Astrocyte (in vitro differentiated cells and primary cell): ENCODE measurements at regions not wholly inside any gene's neighbourhood (a gene's known extent, or its start where the extent isn't known, plus 50 kb on each side); places are given as distances from the start of the nearest gene placed in this dataset.

ENCODE experiments used
- DNase-seq: peaks from one replicate; pipeline ENCODE4 v3.0.0-alpha.2; 2010; ENCODE audit warnings: low read depth
- FAIRE-seq: peaks from 2 replicates; lab custom pipeline; 2011; peaks lifted over from hg19 to GRCh38; lab: Jason Lieb, UNC
- H2AFZ ChIP-seq: 2 replicates; pipeline ENCODE4 v1.6.0; 2012; ENCODE audit warnings: low read depth, low read length, inconsistent platforms
- H3K27ac ChIP-seq: 2 replicates; pipeline ENCODE4 v1.5.1; 2011; ENCODE audit warnings: low read depth, low read length, inconsistent platforms
- H3K27me3 ChIP-seq: 2 replicates; pipeline ENCODE4 v1.6.0; 2011; ENCODE audit warnings: low read length, inconsistent platforms; ENCODE audit not compliant: insufficient read depth
- H3K36me3 ChIP-seq: 2 replicates; pipeline ENCODE4 v1.5.1; 2011; ENCODE audit warnings: low read length, inconsistent platforms; ENCODE audit not compliant: insufficient read depth
- H3K4me1 ChIP-seq: 2 replicates; pipeline ENCODE4 v1.5.1; 2011; ENCODE audit warnings: low read length, inconsistent platforms; ENCODE audit not compliant: insufficient read depth
- H3K4me2 ChIP-seq: 2 replicates; pipeline ENCODE4 v1.6.0; 2012; ENCODE audit warnings: low read length, inconsistent platforms
- H3K4me3 ChIP-seq: 2 replicates; pipeline ENCODE4 v1.5.1; 2011; ENCODE audit warnings: low read depth, mild to moderate bottlenecking, low read length, inconsistent platforms; ENCODE audit not compliant: insufficient read depth
- H3K79me2 ChIP-seq: 2 replicates; pipeline ENCODE4 v1.6.0; 2012; ENCODE audit warnings: mild to moderate bottlenecking, low read length, inconsistent platforms; ENCODE audit not compliant: insufficient read depth
- H3K9ac ChIP-seq: 2 replicates; pipeline ENCODE4 v1.6.0; 2012; ENCODE audit warnings: mild to moderate bottlenecking, low read length, inconsistent platforms
- H3K9me3 ChIP-seq: 2 replicates; pipeline ENCODE4 v1.5.1; 2012; ENCODE audit warnings: low read depth, mild to moderate bottlenecking, low read length, inconsistent platforms; ENCODE audit not compliant: insufficient read depth
- H4K20me1 ChIP-seq: 2 replicates; pipeline ENCODE4 v1.6.0; 2012; ENCODE audit warnings: low read length, inconsistent platforms; ENCODE audit not compliant: insufficient read depth
- H3K27ac Mint-ChIP-seq: one replicate; pipeline ENCODE4 v1.8.0; 2021; ENCODE audit warnings: mild to moderate bottlenecking, mixed read lengths; ENCODE audit not compliant: unreplicated experiment
- H3K27me3 Mint-ChIP-seq: one replicate; pipeline ENCODE4 v1.8.0; 2021; ENCODE audit warnings: low read depth, mixed read lengths; ENCODE audit not compliant: unreplicated experiment
- H3K36me3 Mint-ChIP-seq: one replicate; pipeline ENCODE4 v1.8.0; 2021; ENCODE audit warnings: low read depth, mixed read lengths; ENCODE audit not compliant: unreplicated experiment
- H3K4me1 Mint-ChIP-seq: one replicate; pipeline ENCODE4 v1.8.0; 2021; ENCODE audit warnings: low read depth, mixed read lengths; ENCODE audit not compliant: unreplicated experiment
- H3K4me3 Mint-ChIP-seq: one replicate; pipeline ENCODE4 v1.8.0; 2021; ENCODE audit warnings: mild to moderate bottlenecking, moderate library complexity, mixed read lengths; ENCODE audit not compliant: unreplicated experiment
- H3K9me3 Mint-ChIP-seq: one replicate; pipeline ENCODE4 v1.8.0; 2021; ENCODE audit warnings: mild to moderate bottlenecking, mixed read lengths; ENCODE audit not compliant: unreplicated experiment
- CTCF ChIP-seq: IDR thresholded peaks from 2 replicates; pipeline ENCODE4 v1.5.1; 2011; ENCODE audit warnings: low read depth, mild to moderate bottlenecking, inconsistent platforms, low read length, moderate library complexity; ENCODE audit not compliant: insufficient read depth
- EZH2 ChIP-seq: IDR thresholded peaks from 2 replicates; pipeline ENCODE4 v1.6.1; 2012; ENCODE audit warnings: mild to moderate bottlenecking, low read length, inconsistent platforms; ENCODE audit not compliant: insufficient read depth

- Mint-ChIP-seq H3K4me1 (no peaks in the 10 kb centered on the region), H3K27me3 (peaks cover 6% of the 10 kb centered on the region), H3K36me3 (no peaks in the 10 kb centered on the region), H3K4me3 (no peak overlapping the region), H3K27ac (no peak overlapping the region), H3K9me3 (peaks cover 2% of the 10 kb centered on the region)
- H3K9me3 ChIP-seq: no peaks in the 10 kb centered on the region
- no peaks in the 10 kb centered on the region for H3K79me2 ChIP-seq
- no peak overlapping the region for H3K27ac ChIP-seq
- H3K27me3 ChIP-seq: no peaks in the 10 kb centered on the region
- no peak overlapping the region for H3K4me2 ChIP-seq
- H3K9ac ChIP-seq: no peak overlapping the region
- H3K36me3 ChIP-seq: no peaks in the 10 kb centered on the region
- FAIRE-seq (no peak), DNase-seq (no peak)
- TF ChIP-seq EZH2 (no peak), CTCF (no peak)
- H3K4me1 ChIP-seq: no peaks in the 10 kb centered on the region
- no peak overlapping the region for H2AFZ ChIP-seq
- no peaks in the 10 kb centered on the region for H4K20me1 ChIP-seq
- no peak overlapping the region for H3K4me3 ChIP-seq
These were observed 253.1 kb upstream of the ZNF521 start for GRCh38 chr18:25604894-25605597.

- H3K9me3 Mint-ChIP-seq: peaks cover 2% of the 10 kb centered on the region
- Histone ChIP-seq H3K4me3 (no peak overlapping the region), H3K27ac (no peak overlapping the region), H3K9me3 (no peaks in the 10 kb centered on the region), H2AFZ (no peak overlapping the region), H3K36me3 (no peaks in the 10 kb centered on the region), H3K4me1 (no peaks in the 10 kb centered on the region), H3K79me2 (no peaks in the 10 kb centered on the region), H3K27me3 (no peaks in the 10 kb centered on the region), H3K4me2 (no peak overlapping the region), H3K9ac (no peak overlapping the region), H4K20me1 (no peaks in the 10 kb centered on the region)
- H3K27ac Mint-ChIP-seq: no peak overlapping the region
- no peaks in the 10 kb centered on the region for H3K36me3 Mint-ChIP-seq
- H3K27me3 Mint-ChIP-seq: peaks cover 6% of the 10 kb centered on the region
- no peaks in the 10 kb centered on the region for H3K4me1 Mint-ChIP-seq
- DNase-seq: no peak
- no peak overlapping the region for H3K4me3 Mint-ChIP-seq
- no peak for FAIRE-seq
- TF ChIP-seq EZH2: no peak
These were observed 252.4 kb upstream of the ZNF521 start for GRCh38 chr18:25604196-25604893.

GRCh38 chr18:25599443-25599842 is 247.5 kb upstream of the ZNF521 start:
- H3K79me2 ChIP-seq: no peaks in the 10 kb centered on the region
- no peak overlapping the region for H3K27ac Mint-ChIP-seq
- H3K36me3 Mint-ChIP-seq: no peaks in the 10 kb centered on the region
- no peak overlapping the region for H3K4me2 ChIP-seq
- H3K4me1 ChIP-seq: no peaks in the 10 kb centered on the region
- TF ChIP-seq CTCF (no peak), EZH2 (no peak)
- H3K27ac ChIP-seq: no peak overlapping the region
- no peak overlapping the region for H3K4me3 ChIP-seq
- no peak for DNase-seq
- no peak for FAIRE-seq
- H3K9me3 ChIP-seq: no peaks in the 10 kb centered on the region
- H3K36me3 ChIP-seq: no peaks in the 10 kb centered on the region
- H3K4me3 Mint-ChIP-seq: no peak overlapping the region
- no peaks in the 10 kb centered on the region for H3K27me3 ChIP-seq
- no peak overlapping the region for H3K9ac ChIP-seq
- H4K20me1 ChIP-seq: no peaks in the 10 kb centered on the region
- peaks cover 4% of the 10 kb centered on the region for H3K4me1 Mint-ChIP-seq
- no peak overlapping the region for H2AFZ ChIP-seq
- peaks cover 6% of the 10 kb centered on the region for H3K27me3 Mint-ChIP-seq
- peaks cover 2% of the 10 kb centered on the region for H3K9me3 Mint-ChIP-seq
